ENCODE measurements at regions not wholly inside any gene's neighbourhood (a gene's known extent, or its start where the extent isn't known, plus 50 kb on each side); places are given as distances from the start of the nearest gene placed in this dataset.

DNA sequence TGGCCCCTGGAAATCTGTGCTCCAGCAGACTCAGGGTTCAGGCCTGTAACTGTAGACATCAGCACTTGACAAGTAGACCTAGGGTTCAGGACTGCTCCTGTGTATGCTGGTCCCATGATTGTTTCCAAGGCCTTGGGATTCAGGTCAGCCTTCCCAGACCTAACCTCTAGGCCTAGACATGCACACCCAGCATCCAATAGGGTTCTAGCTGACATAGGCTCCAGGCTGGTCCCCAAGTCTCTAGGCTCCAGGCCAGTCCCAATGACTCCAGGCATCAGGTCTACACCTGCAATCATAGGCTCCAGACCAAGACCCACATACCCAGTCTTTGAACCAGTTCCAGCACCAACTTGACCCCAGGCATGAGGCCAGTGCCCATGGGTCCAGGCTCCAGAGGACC lies 166.2 kb upstream of the GRIA4 start:
- Histone ChIP-seq H3K4me3 (ENCODE audit: low read depth, low read length) (no peak overlapping the region), H3K27ac (ENCODE audit: extremely low read depth, low read depth, low read length) (no peak overlapping the region), H3K4me1 (ENCODE audit: control insufficient read depth, insufficient read depth, low read length) (no peaks in the 10 kb centered on the region), H3K36me3 (ENCODE audit: control insufficient read depth in 2 of 2, insufficient read depth in 1 of 2, low read length in 2 of 2) (no peaks in the 10 kb centered on the region), H3K9me3 (ENCODE audit: control insufficient read depth, insufficient read depth, low read depth, low read length) (no peaks in the 10 kb centered on the region)
- ChIA-PET POLR2A (no interaction called here), CTCF (interaction anchor here (0.6 kb wide), 1 partner anchor 273 kb away, joined by 5 read pairs; no protein-coding TSS in a partner anchor)
- no peak for TF ChIP-seq BCL6B (tag by site-specific recombination; IDR thresholded peaks at IDR 0.05)
- TF ChIP-seq HOXC10 (CRISPR knock-in tag; IDR thresholded peaks at IDR 0.05) = no peak
- no peak for TF ChIP-seq ZNF416 (tag by site-specific recombination; IDR thresholded peaks at IDR 0.05)
- no peak for TF ChIP-seq PRDM1 (tag by site-specific recombination; IDR thresholded peaks at IDR 0.05)
- TF ChIP-seq ZNF660 (tag by site-specific recombination; IDR thresholded peaks at IDR 0.05) = no peak
- no peak for TF ChIP-seq ZNF221 (tag by site-specific recombination; IDR thresholded peaks at IDR 0.05; ENCODE audit: borderline replicate concordance)
- no peak for TF ChIP-seq GLI4 (tag by site-specific recombination; IDR thresholded peaks at IDR 0.05)

- Histone ChIP-seq H3K4me1 (ENCODE audit: control insufficient read depth, insufficient read depth, low read length) (no peaks in the 10 kb centered on the region), H3K27ac (ENCODE audit: extremely low read depth, low read depth, low read length) (no peak overlapping the region), H3K36me3 (ENCODE audit: control insufficient read depth in 2 of 2, insufficient read depth in 1 of 2, low read length in 2 of 2) (no peaks in the 10 kb centered on the region), H3K9me3 (ENCODE audit: control insufficient read depth, insufficient read depth, low read depth, low read length) (no peaks in the 10 kb centered on the region), H3K4me3 (ENCODE audit: low read depth, low read length) (no peak overlapping the region)
- ChIA-PET POLR2A (no interaction called here), CTCF (interaction anchor here (0.5 kb wide), 1 partner anchor 1069 kb away, joined by 3 read pairs; no protein-coding TSS in a partner anchor)
- TF ChIP-seq, protein P1, sequence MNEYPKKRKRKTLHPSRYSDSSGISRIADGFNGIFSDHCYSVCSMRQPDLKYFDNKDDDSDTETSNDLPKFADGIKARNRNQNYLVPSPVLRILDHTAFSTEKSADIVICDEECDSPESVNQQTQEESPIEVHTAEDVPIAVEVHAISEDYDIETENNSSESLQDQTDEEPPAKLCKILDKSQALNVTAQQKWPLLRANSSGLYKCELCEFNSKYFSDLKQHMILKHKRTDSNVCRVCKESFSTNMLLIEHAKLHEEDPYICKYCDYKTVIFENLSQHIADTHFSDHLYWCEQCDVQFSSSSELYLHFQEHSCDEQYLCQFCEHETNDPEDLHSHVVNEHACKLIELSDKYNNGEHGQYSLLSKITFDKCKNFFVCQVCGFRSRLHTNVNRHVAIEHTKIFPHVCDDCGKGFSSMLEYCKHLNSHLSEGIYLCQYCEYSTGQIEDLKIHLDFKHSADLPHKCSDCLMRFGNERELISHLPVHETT (tag by site-specific recombination; IDR thresholded peaks at IDR 0.05) = no peak
- TF ChIP-seq, protein P2, sequence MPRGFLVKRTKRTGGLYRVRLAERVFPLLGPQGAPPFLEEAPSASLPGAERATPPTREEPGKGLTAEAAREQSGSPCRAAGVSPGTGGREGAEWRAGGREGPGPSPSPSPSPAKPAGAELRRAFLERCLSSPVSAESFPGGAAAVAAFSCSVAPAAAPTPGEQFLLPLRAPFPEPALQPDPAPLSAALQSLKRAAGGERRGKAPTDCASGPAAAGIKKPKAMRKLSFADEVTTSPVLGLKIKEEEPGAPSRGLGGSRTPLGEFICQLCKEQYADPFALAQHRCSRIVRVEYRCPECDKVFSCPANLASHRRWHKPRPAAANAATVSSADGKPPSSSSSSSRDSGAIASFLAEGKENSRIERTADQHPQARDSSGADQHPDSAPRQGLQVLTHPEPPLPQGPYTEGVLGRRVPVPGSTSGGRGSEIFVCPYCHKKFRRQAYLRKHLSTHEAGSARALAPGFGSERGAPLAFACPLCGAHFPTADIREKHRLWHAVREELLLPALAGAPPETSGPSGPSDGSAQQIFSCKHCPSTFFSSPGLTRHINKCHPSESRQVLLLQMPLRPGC (tag by site-specific recombination; IDR thresholded peaks at IDR 0.05) = no peak
- no peak for TF ChIP-seq OSR2 (tag by site-specific recombination; IDR thresholded peaks at IDR 0.05)
- no peak for TF ChIP-seq ZNF571 (tag by site-specific recombination; IDR thresholded peaks at IDR 0.05)
- TF ChIP-seq, protein P3, sequence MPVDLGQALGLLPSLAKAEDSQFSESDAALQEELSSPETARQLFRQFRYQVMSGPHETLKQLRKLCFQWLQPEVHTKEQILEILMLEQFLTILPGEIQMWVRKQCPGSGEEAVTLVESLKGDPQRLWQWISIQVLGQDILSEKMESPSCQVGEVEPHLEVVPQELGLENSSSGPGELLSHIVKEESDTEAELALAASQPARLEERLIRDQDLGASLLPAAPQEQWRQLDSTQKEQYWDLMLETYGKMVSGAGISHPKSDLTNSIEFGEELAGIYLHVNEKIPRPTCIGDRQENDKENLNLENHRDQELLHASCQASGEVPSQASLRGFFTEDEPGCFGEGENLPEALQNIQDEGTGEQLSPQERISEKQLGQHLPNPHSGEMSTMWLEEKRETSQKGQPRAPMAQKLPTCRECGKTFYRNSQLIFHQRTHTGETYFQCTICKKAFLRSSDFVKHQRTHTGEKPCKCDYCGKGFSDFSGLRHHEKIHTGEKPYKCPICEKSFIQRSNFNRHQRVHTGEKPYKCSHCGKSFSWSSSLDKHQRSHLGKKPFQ (tag by site-specific recombination; IDR thresholded peaks at IDR 0.05) = no peak
- no peak for TF ChIP-seq ZNF37A (tag by site-specific recombination; IDR thresholded peaks at IDR 0.05)
- no peak for TF ChIP-seq ZNF621 (tag by site-specific recombination; IDR thresholded peaks at IDR 0.05)
- no peak for TF ChIP-seq ZNF747 (tag by site-specific recombination; IDR thresholded peaks at IDR 0.05)
- no peak for TF ChIP-seq ZFP37 (tag by site-specific recombination; IDR thresholded peaks at IDR 0.05)
- no peak for TF ChIP-seq ELK4 (IDR thresholded peaks at IDR 0.05; ENCODE audit: borderline replicate concordance, low read depth, low read length)
- TF ChIP-seq, protein P4, sequence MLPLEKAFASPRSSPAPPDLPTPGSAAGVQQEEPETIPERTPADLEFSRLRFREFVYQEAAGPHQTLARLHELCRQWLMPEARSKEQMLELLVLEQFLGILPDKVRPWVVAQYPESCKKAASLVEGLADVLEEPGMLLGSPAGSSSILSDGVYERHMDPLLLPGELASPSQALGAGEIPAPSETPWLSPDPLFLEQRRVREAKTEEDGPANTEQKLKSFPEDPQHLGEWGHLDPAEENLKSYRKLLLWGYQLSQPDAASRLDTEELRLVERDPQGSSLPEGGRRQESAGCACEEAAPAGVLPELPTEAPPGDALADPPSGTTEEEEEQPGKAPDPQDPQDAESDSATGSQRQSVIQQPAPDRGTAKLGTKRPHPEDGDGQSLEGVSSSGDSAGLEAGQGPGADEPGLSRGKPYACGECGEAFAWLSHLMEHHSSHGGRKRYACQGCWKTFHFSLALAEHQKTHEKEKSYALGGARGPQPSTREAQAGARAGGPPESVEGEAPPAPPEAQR (tag by site-specific recombination; IDR thresholded peaks at IDR 0.05) = no peak
- no peak for TF ChIP-seq ZNF354C (tag by site-specific recombination; IDR thresholded peaks at IDR 0.05; ENCODE audit: borderline replicate concordance, low read depth)
- TF ChIP-seq ZNF239 (tag by site-specific recombination; IDR thresholded peaks at IDR 0.05) = no peak
- TF ChIP-seq ZNF529 (tag by site-specific recombination; IDR thresholded peaks at IDR 0.05; ENCODE audit: insufficient replicate concordance) = no peak
- TF ChIP-seq, protein P5, sequence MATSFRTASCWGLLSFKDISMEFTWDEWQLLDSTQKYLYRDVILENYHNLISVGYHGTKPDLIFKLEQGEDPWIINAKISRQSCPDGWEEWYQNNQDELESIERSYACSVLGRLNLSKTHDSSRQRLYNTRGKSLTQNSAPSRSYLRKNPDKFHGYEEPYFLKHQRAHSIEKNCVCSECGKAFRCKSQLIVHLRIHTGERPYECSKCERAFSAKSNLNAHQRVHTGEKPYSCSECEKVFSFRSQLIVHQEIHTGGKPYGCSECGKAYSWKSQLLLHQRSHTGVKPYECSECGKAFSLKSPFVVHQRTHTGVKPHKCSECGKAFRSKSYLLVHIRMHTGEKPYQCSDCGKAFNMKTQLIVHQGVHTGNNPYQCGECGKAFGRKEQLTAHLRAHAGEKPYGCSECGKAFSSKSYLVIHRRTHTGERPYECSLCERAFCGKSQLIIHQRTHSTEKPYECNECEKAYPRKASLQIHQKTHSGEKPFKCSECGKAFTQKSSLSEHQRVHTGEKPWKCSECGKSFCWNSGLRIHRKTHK (tag by site-specific recombination; IDR thresholded peaks at IDR 0.05) = no peak
- no peak for TF ChIP-seq ZBTB21 (tag by site-specific recombination; IDR thresholded peaks at IDR 0.05)
- no peak for TF ChIP-seq ZNF114 (tag by site-specific recombination; IDR thresholded peaks at IDR 0.05)
Measured at GRCh38 chr11:105432241-105432995, 177.5 kb upstream of the GRIA4 start.
